IPS DF 4.7 (cell line): ENCODE measurements at regions not wholly inside any gene's neighbourhood (a gene's known extent, or its start where the extent isn't known, plus 50 kb on each side); places are given as distances from the start of the nearest gene placed in this dataset.

Experiments
- DNase-seq: peaks from one replicate; pipeline ENCODE4 v3.0.0-alpha.2; 2013; ENCODE audit warnings: low spot score; ENCODE audit errors: extremely low read depth

GRCh38 chr2:144596073-144596871, 76.4 kb upstream of the ZEB2 start:
- no peak for DNase-seq

- DNase-seq, result no peak
Observed at GRCh38 chr2:144595686-144596072, 75.8 kb upstream of the ZEB2 start.

- no peak for DNase-seq
Observed at GRCh38 chr2:144595279-144595678, 75.4 kb upstream of the ZEB2 start.

- DNase-seq, result no peak
Observed at GRCh38 chr2:144593803-144594202, 73.9 kb upstream of the ZEB2 start.

- no peak for DNase-seq
Observed at GRCh38 chr2:144592500-144593256, 72.8 kb upstream of the ZEB2 start.

GRCh38 chr2:144587306-144587705, 67.4 kb upstream of the ZEB2 start:
- DNase-seq, result no peak

- no peak for DNase-seq
Observed at GRCh38 chr2:144586476-144586875, 66.6 kb upstream of the ZEB2 start.

GRCh38 chr2:144583741-144584453, 64.0 kb upstream of the ZEB2 start:
- DNase-seq, result no peak

- DNase-seq, result no peak
Observed at GRCh38 chr2:144583381-144583729, 63.4 kb upstream of the ZEB2 start.

- no peak for DNase-seq
Observed at GRCh38 chr2:144582651-144583380, 62.9 kb upstream of the ZEB2 start.

GRCh38 chr2:144580521-144581161, 60.7 kb upstream of the ZEB2 start:
- no peak for DNase-seq

GRCh38 chr2:144579556-144579955, 59.6 kb upstream of the ZEB2 start:
- no peak for DNase-seq

- no peak for DNase-seq
Observed at GRCh38 chr2:144578099-144578498, 58.2 kb upstream of the ZEB2 start.

- DNase-seq, result no peak
Observed at GRCh38 chr2:144572977-144573376, 53.1 kb upstream of the ZEB2 start.

GRCh38 chr2:144571770-144572169, 51.9 kb upstream of the ZEB2 start:
- DNase-seq, result no peak

GRCh38 chr2:144570566-144570965, 50.6 kb upstream of the ZEB2 start:
- no peak for DNase-seq
